ENCODE measurements at regions not wholly inside any gene's neighbourhood (a gene's known extent, or its start where the extent isn't known, plus 50 kb on each side); places are given as distances from the start of the nearest gene placed in this dataset.

DNA sequence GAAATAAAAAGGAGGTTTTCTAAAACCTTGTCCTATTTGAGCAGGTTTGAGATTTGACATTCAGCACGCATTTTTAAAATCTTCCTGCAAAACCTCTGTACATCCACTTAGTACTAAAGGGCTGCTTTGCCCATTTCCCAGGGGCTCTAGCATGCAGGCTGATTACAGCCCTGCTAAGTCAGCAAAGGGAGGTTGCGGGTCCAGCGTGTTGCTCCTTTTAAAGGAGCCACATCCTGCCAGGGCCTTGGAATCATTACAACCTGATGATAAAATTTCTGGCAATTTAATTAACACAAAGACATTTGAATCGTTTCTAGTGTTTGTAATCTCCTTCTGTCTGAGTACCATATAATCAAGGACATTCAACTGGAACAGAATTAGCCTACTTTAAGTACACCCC is 455.1 kb upstream of the CITED2 start:
- no peaks in the 10 kb centered on the region for H3K27me3 Mint-ChIP-seq (ENCODE audit: low read depth)
- no peak overlapping the region for H3K27ac Mint-ChIP-seq (ENCODE audit: unreplicated experiment)
- TF ChIP-seq, protein P1, sequence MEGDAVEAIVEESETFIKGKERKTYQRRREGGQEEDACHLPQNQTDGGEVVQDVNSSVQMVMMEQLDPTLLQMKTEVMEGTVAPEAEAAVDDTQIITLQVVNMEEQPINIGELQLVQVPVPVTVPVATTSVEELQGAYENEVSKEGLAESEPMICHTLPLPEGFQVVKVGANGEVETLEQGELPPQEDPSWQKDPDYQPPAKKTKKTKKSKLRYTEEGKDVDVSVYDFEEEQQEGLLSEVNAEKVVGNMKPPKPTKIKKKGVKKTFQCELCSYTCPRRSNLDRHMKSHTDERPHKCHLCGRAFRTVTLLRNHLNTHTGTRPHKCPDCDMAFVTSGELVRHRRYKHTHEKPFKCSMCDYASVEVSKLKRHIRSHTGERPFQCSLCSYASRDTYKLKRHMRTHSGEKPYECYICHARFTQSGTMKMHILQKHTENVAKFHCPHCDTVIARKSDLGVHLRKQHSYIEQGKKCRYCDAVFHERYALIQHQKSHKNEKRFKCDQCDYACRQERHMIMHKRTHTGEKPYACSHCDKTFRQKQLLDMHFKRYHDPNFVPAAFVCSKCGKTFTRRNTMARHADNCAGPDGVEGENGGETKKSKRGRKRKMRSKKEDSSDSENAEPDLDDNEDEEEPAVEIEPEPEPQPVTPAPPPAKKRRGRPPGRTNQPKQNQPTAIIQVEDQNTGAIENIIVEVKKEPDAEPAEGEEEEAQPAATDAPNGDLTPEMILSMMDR (conservative IDR thresholded peaks at IDR 0.05) = no peak
- H3K4me1 Mint-ChIP-seq = no peaks in the 10 kb centered on the region
- no peaks in the 10 kb centered on the region for H3K36me3 Mint-ChIP-seq (ENCODE audit: low read depth)
- H3K9me3 Mint-ChIP-seq = no peaks in the 10 kb centered on the region
- no peak for DNase-seq (ENCODE audit: low read depth, low spot score)
- no peak overlapping the region for H3K4me3 Mint-ChIP-seq

DNA sequence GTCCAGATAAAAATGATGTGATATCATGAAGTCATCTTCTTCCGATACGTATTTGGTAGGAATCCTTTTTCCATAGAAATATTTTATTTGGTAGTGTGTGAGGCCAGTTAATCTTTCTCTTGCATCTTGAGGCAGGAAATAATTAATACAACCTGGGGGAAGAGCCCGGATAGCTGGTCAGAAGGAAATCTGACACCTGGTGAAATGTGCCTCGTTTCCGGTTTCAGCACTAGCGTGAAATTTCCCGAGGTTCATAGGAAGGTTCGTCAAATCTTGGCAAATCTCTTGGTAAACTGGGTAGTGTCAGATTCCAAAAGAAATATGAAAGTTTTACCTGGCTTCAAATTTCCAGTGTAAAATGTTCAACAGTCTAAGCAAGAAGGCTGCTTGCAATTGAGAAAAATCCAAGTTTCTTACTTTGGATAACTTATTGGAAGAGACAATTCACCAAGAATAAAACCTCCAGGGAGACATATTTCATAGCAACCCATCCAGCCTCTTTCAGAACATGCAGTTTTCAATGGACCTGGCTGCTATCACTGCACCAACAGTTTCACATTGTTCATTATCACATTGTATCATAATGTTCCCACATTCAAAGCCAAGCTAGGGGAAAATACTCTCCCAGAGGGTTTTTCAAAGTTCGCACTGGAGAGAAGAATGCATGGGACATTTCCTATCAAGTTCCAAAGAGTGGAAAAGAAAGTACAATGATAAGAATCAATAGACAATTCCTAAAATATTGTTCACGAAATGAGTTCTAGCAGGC is 454.5 kb upstream of the CITED2 start:
- Mint-ChIP-seq H3K27me3 (ENCODE audit: low read depth) (no peaks in the 10 kb centered on the region), H3K4me1 (no peaks in the 10 kb centered on the region), H3K4me3 (no peak overlapping the region), H3K9me3 (no peaks in the 10 kb centered on the region), H3K36me3 (ENCODE audit: low read depth) (no peaks in the 10 kb centered on the region), H3K27ac (ENCODE audit: unreplicated experiment) (no peak overlapping the region)
- no peak for DNase-seq (ENCODE audit: low read depth, low spot score)
- TF ChIP-seq, protein P1 (conservative IDR thresholded peaks at IDR 0.05) = no peak

DNA sequence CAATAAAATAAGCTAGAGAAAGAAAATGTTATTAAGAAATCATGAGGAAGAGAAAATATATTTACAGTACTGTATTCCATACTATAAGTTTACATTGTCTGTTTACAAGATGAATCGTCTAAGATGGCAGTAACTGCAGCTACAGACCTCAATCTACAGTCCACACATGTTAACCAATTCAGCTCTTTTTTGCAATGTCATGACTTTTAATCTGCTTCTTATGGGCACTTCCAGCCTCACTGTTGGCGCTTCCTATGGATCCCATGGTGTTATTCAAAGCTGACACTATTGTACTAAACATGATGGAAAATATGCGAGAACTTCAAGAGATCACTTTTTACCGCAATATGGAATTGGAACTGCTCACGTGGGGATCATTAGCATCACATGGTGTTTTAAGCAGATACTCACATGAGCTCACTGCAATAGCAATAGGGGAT is 451.5 kb upstream of the CITED2 start:
- Mint-ChIP-seq H3K4me1 (peaks cover under 1% of the 10 kb centered on the region), H3K36me3 (ENCODE audit: low read depth) (peaks cover 3% of the 10 kb centered on the region), H3K4me3 (no peak overlapping the region), H3K9me3 (peaks cover under 1% of the 10 kb centered on the region), H3K27ac (ENCODE audit: unreplicated experiment) (no peak overlapping the region), H3K27me3 (ENCODE audit: low read depth) (no peaks in the 10 kb centered on the region)
- DNase-seq (ENCODE audit: low read depth, low spot score) = no peak
- TF ChIP-seq, protein P1 (conservative IDR thresholded peaks at IDR 0.05) = no peak

DNA sequence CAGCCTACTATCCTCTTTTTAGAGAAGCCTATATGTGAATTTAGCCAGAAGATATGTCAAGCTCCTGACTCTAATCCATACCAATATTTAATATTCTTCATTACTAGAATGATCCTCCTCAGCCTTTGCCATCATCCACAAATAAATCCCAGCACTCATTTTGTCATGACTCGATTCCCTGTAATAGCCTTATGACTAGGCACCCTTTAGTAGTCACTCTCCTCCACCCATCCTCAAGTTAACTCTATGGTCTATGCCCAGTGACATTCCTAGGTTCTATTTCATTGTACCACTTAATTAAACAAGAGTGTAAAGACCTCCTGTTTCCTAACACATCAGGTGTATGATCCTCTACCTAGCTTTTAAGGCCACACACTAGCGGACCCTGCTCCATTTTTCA is 450.4 kb upstream of the CITED2 start:
- TF ChIP-seq, protein P1 (conservative IDR thresholded peaks at IDR 0.05) = no peak
- no peak overlapping the region for H3K4me3 Mint-ChIP-seq
- H3K36me3 Mint-ChIP-seq (ENCODE audit: low read depth) = peaks cover 3% of the 10 kb centered on the region
- no peaks in the 10 kb centered on the region for H3K27me3 Mint-ChIP-seq (ENCODE audit: low read depth)
- peaks cover 3% of the 10 kb centered on the region for H3K9me3 Mint-ChIP-seq
- H3K27ac Mint-ChIP-seq (ENCODE audit: unreplicated experiment) = no peak overlapping the region
- DNase-seq (ENCODE audit: low read depth, low spot score) = no peak
- H3K4me1 Mint-ChIP-seq = peaks cover 4% of the 10 kb centered on the region

DNA sequence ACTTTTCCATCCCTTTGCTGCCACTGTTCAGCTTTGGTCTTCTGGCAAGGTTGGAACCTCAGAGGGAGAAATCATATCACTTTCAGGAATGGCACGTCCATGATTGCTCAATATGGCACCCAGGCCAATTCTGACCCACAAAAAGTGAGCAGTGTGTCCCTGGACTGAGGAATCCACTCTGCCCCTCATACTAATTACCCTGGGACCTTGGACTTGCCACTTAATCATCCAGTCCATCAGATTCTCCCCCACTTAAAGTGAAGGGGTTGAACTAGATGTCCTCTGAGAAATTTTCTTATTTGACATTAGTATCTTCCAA is 449.3 kb upstream of the CITED2 start:
- TF ChIP-seq, protein P1 (conservative IDR thresholded peaks at IDR 0.05) = no peak
- no peaks in the 10 kb centered on the region for H3K27me3 Mint-ChIP-seq (ENCODE audit: low read depth)
- peaks cover 3% of the 10 kb centered on the region for H3K9me3 Mint-ChIP-seq
- DNase-seq (ENCODE audit: low read depth, low spot score) = no peak
- peaks cover 3% of the 10 kb centered on the region for H3K36me3 Mint-ChIP-seq (ENCODE audit: low read depth)
- no peak overlapping the region for H3K4me3 Mint-ChIP-seq
- no peak overlapping the region for H3K27ac Mint-ChIP-seq (ENCODE audit: unreplicated experiment)
- peaks cover 4% of the 10 kb centered on the region for H3K4me1 Mint-ChIP-seq

Data from neural crest cell (in vitro differentiated cells).